PC-9 (cell line): ENCODE measurements at regions not wholly inside any gene's neighbourhood (a gene's known extent, or its start where the extent isn't known, plus 50 kb on each side); places are given as distances from the start of the nearest gene placed in this dataset.

ENCODE experiments used
- CTCF ChIP-seq: fragments of 200-600 bp; sonication (generic); conservative IDR thresholded peaks from 2 replicates; pipeline ENCODE4 v1.6.1; 2017; ENCODE audit warnings: mixed run types, antibody characterized with exemption, mild to moderate bottlenecking, moderate library complexity
- EZH2 ChIP-seq: fragments of 200-600 bp; sonication (generic); IDR thresholded peaks from 2 replicates; pipeline ENCODE4 v1.8.0; 2017; ENCODE audit warnings: antibody characterized with exemption, low read depth

- no peak for TF ChIP-seq CTCF
- TF ChIP-seq EZH2 = no peak
These were observed 195.0 kb downstream of the FBXO4 start for GRCh38 chr5:42120070-42120469.
